HG02885 (cell line): ENCODE measurements at regions not wholly inside any gene's neighbourhood (a gene's known extent, or its start where the extent isn't known, plus 50 kb on each side); places are given as distances from the start of the nearest gene placed in this dataset.

ENCODE experiments used
- ATAC-seq: cut with Tn5 transposase; IDR thresholded peaks from one replicate; pipeline ENCODE4 v1.9.1; 2021; ENCODE audit warnings: mild to moderate bottlenecking; ENCODE audit not compliant: unreplicated experiment, poor library complexity

DNA sequence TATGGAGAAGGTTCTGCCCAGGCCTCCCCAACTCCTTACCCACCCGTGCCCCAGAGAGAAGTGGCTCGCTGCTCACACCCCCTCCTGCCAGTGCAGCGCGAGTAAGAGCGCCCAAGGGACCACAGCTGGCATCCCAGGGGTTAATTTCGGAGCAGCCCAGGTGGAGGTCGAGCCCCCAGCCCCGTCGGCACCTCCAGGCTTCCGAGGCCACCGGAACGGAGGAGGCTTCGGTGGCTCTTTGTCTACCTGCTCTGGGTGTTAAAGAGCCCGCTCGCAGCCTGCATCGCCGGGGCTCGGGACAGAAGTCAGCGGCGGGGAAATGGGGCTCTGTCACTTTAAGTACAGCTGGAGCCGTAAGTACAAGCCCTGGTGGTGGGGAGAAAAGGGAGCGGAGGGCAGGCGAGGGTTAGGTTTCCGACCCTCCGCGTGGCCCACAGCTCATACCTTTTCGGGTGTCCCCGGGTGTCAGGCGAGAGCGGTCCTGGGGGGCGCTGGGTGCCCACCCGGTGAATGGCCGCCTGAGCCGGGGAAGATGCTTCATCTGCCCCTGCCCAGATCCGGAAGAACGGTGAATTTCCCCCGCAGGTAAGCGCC, 89.4 kb upstream of the IPO9 start:
- ATAC-seq: no peak

DNA sequence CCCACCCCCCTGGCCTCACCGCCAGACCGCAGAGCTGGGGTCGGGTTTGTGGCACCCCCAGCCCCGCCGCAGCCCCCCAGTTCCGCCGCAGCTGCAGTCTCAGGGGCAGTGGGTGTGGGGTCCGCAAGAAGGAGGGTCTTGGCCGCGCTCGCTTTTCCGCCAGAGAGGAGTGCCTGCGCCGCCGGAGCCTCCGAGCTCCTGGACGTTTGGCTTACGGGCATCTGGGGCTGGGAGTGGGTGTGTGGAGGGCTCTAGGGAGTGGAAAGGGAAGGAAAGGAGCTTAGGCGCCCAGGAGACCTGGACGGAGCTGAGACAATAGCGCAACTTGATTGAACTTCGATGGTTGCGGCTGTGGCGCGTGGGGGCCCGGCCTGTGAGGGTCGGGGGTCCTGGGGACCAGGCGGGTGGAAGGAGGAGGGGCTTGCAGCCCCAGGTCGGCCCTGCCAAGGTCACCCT, 88.8 kb upstream of the IPO9 start:
- ATAC-seq: no peak

GRCh38 chr1:201740670-201741111, 88.3 kb upstream of the IPO9 start:
- ATAC-seq: no peak

DNA sequence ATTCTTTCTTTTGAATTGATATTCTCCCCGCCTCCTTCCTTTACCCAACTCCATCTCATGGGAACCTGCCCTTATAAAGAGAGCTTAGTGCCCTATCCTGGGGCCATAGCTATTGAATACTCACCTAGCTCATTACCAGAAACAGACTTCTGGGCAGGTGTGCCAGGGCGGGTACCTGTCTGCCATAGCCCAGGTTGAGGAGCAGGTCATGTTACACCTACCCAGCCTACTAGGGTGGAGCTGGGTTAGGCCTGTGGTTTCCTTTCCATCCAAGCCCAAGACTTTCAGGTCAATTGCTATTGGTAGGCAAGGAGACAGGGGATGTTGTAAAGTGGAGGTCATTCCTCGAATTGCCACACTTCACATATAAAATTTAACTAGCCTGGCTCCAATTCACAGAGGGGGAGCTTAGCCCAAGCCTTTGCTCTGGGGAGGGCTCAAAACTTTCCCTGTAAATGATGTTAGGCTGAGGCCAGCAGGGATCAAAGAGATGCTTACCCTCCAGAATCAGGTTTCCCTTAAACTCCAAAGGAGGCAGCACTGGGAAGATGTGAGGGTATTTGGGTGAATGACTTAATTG, 87.1 kb upstream of the IPO9 start:
- no peak for ATAC-seq

DNA sequence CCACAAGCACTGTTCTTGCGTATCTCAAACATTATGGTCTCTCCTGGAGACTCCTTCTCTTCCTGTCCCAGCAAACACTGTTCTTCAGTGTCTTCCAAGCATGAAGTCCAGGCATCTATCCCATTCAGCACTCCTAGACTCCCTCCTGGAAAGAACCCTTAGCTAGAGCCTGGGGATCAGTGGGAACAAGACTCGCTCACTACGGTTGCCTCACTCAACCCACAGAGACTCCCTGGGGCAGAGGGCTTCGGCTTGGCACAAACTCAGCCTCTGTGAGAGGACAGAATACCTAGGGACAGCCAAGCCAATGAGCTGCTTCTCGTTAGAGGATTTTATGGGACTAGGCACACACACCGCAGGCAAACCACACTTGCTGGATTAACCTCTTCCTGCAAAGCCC, 86.5 kb upstream of the IPO9 start:
- no peak for ATAC-seq

DNA sequence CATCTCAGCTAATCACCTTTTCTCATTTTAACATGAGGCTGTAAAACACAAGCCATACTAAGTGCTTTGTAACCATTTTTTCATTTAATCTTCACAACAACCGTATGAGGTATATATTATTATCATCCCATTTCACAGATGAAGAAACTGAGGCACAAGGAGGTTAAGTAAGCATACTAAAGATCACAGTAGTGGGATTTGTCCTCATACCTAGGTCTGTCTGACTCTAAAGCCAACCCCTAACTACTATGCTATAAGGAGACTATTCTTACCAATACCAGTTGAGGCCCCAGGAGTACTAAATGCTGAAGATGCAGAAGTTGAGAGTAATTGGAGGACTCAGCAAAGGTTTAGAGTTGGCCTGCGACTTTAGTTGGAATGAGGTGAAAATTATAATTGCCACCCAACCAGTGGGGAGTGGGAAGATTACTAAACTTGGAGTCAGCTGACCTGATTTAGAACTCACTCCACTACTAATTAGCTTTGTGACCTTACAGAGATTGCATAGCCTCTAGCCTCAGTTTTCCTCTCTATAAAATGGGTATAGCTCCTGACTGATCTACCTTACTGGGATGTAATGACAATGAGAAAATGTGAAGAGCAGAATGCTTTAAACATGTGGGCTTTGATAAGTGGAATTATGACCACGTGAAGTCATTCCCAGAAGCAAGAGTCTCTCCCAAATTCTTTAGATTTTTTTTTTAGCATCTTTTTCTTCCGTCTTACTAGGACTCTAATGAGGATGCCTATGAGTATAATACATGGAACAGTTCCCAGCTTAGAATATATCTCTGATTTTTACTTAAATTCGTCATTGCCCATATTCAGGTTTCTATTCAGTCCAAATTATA, 85.8 kb upstream of the IPO9 start:
- ATAC-seq: no peak

- ATAC-seq: no peak
Measured at GRCh38 chr1:201745023-201745422, 83.9 kb upstream of the IPO9 start.

- no peak for ATAC-seq
Measured at GRCh38 chr1:201746156-201746555, 82.8 kb upstream of the IPO9 start.

- no peak for ATAC-seq
Measured at GRCh38 chr1:201747261-201747660, 81.7 kb upstream of the IPO9 start.

DNA sequence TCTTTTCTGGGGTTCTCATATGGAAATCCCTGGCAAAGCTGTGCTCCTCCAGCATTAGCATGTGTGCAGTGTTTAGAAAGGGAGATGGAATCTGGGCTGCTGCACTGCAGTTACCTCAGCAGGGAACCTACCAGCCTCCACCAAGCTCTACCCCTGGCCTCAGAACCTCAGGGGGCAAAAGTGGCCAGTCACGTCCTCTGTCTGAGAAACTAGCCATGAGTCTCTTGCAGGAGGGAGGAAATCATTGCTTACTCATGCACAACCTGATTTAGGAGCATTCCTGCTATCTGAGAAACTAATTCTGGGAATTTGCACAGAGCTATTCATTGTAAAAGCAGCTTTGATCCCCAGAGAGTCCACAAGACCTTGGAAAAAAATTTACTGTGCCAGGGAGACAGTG, 80.6 kb upstream of the IPO9 start:
- no peak for ATAC-seq

- no peak for ATAC-seq
Measured at GRCh38 chr1:201749059-201749690, 79.8 kb upstream of the IPO9 start.

DNA sequence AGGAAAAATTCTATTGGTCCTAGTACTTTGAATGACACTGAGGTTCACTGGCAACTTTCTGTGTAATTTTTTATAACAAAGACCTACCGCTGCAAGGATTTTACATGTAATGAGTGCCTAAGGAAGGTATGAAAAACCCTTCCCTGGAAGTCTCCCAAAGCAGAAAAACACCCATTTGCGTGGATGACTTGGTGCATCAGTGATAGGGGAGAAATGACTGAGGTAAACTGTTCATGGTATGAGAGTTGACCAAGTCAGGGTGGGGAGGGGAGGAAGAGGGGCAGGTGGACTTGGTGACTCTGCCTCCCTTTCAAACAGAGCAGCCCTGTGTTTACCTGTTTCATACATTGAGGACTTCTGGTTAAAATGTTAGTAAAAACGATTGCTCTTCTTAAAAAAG, 78.8 kb upstream of the IPO9 start:
- no peak for ATAC-seq

DNA sequence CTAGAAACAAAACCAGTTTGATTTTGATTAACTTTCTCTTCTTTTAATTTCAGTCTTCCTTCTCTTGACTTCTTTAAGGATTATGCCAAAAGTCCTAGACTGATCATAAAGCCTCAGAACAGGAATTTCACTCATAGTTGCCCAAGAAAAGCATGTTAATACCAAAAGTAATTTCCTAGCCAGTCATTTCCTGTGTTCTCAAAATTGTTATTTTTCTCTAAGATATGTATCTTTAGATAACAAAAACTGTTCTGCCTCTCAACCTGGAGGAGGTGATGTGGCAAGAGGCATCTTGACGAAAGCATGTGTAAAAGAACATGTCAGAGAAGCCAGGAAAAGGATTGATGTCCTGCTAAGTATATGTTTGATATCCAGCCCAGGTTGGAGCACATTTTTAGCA, 78.0 kb upstream of the IPO9 start:
- no peak for ATAC-seq

- no peak for ATAC-seq
Measured at GRCh38 chr1:201751872-201752271, 77.1 kb upstream of the IPO9 start.

DNA sequence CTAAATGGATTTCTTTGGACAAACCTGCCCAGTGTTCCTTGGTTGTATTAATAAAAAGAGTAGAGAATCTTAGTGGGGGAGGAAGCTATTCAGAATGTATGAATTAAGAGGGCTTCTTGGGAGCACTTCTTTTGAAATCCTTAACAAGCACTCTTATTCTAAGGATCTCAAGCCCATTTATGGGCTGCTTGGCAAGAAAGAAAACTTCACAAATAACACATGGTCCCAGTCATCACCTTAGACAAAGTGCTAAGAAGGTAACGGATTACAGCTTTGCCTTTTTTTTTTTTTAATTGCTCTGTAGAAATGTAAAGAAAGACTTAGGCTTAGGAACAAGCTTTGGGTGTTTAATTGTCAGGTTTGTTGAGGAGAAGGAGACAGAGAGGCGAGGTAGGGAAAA, 76.6 kb upstream of the IPO9 start:
- ATAC-seq: no peak

DNA sequence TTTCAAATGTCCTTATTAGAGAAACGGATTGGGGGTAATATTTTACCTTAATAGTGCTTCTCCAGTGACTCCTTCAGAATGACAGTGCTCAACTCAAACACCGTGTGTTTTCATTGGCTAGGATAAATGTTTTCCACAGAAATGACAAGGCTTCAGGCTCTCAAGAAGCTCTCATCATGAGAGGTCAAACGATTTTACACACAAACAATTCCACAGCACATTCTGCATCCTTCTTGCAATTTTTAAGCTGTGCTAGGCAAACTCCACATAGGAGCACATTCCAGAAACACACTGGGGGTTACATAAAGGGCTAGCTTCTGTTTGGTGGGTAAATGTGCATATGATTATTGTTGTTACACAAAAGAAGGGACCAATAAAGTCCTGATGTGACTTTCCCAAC, 75.5 kb upstream of the IPO9 start:
- ATAC-seq: no peak

DNA sequence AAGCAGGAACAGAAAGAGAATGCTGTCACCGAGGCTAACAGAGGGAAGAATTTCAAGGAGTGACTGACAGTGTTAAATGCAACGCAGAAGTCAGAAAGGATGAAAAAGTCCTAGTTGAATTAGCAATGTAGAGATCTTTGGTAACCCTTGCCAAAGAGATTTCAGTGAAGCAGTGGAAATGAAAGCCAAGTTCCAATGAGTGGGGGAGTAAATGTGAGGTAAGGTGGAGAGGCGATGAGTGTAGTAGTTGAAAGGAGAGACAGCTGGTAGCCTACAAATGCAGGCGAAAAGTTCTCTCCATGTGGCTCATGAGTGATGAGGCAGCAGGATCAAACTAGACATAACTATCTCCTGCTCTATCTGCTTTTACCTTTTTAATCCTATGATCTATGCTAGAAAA, 74.6 kb upstream of the IPO9 start:
- no peak for ATAC-seq

DNA sequence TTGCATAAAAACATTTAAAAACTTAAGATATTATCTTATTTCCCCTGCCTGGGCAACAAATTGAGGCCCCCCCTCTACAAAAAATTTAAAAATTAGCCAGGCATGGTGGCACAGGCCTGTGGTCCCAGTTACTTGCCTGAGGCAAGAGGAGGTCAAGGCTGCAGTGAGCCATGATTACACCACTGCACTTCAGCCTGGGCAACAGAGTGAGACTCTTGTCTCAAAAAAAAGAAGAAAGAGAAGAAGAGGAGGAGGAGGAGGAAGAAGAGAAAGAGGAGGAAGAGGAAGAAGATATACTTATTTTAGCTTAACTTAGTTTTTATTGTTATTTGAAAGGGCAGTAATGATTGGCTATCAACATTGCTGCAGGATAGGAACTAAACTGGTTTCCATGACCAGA, 73.8 kb upstream of the IPO9 start:
- ATAC-seq: no peak

DNA sequence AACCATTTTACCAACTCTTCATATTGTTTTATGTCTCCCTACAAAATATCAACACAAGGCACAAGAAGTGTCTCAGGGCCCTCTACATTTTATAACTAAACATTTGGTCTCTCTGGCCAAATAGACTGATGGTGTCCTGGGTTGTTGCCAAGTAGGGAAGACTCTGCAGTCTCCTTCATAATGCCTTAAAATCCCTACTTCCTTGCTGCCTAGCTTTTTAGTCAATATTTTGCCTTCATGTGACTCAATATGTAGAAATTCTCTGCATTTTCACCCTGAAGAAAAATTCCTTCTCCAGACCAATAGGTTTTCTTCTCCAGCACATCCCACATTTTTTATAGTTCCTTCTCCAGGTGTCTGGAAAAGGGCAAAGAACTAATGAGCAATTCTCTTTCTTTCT, 72.6 kb upstream of the IPO9 start:
- ATAC-seq: no peak

DNA sequence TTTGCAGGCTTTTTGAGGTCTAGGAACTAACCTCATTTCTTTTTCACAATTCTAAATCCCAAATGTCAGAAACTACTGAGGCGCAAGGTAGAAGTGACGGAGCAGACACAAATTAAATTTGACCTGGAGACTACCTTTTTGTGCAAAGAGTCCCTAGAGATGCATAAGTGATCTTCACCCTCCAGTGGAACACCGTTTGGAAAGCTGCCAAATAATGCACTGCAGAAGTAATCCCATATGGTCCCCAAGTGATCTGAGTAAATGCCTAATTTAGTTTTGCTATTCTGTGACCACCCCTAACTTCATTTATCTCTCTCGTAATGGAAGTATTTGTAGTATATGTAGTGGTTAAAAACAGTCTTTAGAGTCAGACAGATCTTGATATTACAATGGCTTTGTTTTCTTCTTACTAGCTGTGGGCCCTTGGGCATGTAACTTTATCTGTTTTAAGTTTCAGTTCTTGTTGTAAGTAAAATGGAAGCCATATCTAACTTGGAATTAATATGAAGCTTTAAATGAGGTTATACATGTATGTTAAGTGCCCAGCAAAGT, 70.4 kb upstream of the IPO9 start:
- ATAC-seq: no peak
